ENCODE measurements at regions not wholly inside any gene's neighbourhood (a gene's known extent, or its start where the extent isn't known, plus 50 kb on each side); places are given as distances from the start of the nearest gene placed in this dataset.

DNA sequence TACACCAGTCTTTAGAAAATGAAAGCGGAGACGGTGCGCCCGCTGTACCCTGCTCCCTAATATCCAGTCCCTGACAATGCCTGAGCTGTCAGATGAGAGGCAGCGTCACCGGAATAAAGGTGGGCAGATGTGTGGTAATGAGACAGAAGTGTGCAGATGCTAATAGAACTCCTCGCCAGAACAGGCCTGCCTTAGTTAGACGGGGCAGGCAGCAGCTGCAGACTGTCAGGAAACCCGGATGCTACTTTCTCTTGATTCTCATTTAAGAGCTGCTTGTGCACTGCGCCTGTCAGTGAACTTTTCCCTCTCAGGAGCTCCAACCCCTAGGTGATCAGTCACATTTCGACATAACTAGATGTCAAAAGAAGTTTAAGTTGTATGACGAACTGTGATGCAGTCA lies 221.8 kb upstream of the IRX3 start:
- Histone ChIP-seq H3F3A (ENCODE audit: insufficient read depth) (peaks cover 6% of the 10 kb centered on the region; the same call in 1 of the 2 replicates), H3K36me3 (ENCODE audit: low read depth) (no peaks in the 10 kb centered on the region), H2AFZ (no peak overlapping the region), H3K79me2 (ENCODE audit: insufficient read depth) (no peaks in the 10 kb centered on the region), H3K27ac (no peak overlapping the region), H3K4me2 (ENCODE audit: unreplicated experiment) (no peak overlapping the region), H3K9me2 (ENCODE audit: insufficient read depth) (no peaks in the 10 kb centered on the region), H3K9me3 (ENCODE audit: low read depth) (no peaks in the 10 kb centered on the region), H4K20me1 (ENCODE audit: insufficient read depth) (no peaks in the 10 kb centered on the region), H3K4me3 (no peak overlapping the region), H3K9ac (no peak overlapping the region), H3K27me3 (replicated peaks; ENCODE audit: insufficient read depth) (no peaks in the 10 kb centered on the region), H3K4me1 (ENCODE audit: insufficient read depth) (peaks cover 13% of the 10 kb centered on the region)
- WGBS, 2 experiments (ENCODE audit: low coverage in 1 of 2, low lambda C conversion rate in 2 of 2, missing lambda C conversion rate in 2 of 2): 93 to 96% methylated on average over 12 of the region's 12 CpGs
- in situ Hi-C loops (cut with MboI): no loop called here
- DNase-seq: no peak
- TF ChIP-seq EZH2phosphoT487 (IDR thresholded peaks at IDR 0.05; ENCODE audit: insufficient read depth, low read depth) (no peak), EZH2 (IDR thresholded peaks at IDR 0.05; ENCODE audit: insufficient read depth, poor library complexity, severe bottlenecking) (no peak)

DNA sequence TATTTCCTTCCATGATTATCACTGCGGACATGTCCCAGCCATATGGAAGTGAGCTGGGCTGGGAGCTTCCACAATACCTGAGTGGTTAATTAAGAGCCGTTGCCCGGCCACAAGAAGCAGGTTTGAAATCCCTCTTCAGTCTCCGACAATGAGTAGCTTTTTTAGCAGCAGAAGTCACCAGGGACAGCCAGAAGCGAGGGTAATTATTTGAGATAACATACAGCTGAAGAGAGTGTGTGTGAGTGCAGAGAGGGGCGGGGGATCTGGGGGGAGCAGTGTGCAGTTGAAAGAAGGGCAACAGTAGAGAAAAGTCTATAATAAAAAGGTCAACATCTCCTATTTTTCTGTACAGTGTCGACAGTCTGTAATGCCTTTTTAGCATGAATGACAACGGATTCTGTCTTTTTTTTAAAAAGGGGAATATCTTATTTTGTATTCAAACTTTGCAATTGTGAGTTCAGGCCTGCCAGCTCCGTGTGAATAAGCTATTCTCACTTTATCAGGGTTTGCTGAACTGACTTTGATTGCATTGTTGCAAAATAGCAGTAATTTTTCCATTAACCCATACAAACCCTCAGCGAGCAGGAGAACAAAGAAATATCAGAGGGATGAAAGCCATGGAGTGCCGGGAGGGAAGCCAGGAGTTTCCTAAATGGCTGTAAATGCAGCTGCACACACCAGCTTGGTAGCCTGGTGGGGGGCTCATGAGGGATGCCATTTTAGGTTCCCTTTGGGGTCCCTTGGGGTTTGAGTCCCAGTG lies 220.3 kb upstream of the IRX3 start:
- WGBS, 2 experiments (ENCODE audit: low coverage in 1 of 2, low lambda C conversion rate in 2 of 2, missing lambda C conversion rate in 2 of 2): 85 to 89% methylated on average over 11 of the region's 11 CpGs
- Histone ChIP-seq H4K20me1 (ENCODE audit: insufficient read depth) (no peaks in the 10 kb centered on the region), H3K27ac (no peak overlapping the region), H3K9me3 (ENCODE audit: low read depth) (no peaks in the 10 kb centered on the region), H3K27me3 (replicated peaks; ENCODE audit: insufficient read depth) (no peaks in the 10 kb centered on the region), H3K4me3 (no peak overlapping the region), H3K9me2 (ENCODE audit: insufficient read depth) (no peaks in the 10 kb centered on the region), H3K36me3 (ENCODE audit: low read depth) (no peaks in the 10 kb centered on the region), H3K9ac (no peak overlapping the region), H3K4me2 (ENCODE audit: unreplicated experiment) (no peak overlapping the region), H3K79me2 (ENCODE audit: insufficient read depth) (no peaks in the 10 kb centered on the region), H3K4me1 (ENCODE audit: insufficient read depth) (peaks cover 23% of the 10 kb centered on the region), H3F3A (ENCODE audit: insufficient read depth) (peaks cover 8% of the 10 kb centered on the region; the same call in 1 of the 2 replicates), H2AFZ (no peak overlapping the region)
- in situ Hi-C loops (cut with MboI): no loop called here
- no peak for DNase-seq
- TF ChIP-seq EZH2 (IDR thresholded peaks at IDR 0.05; ENCODE audit: insufficient read depth, poor library complexity, severe bottlenecking) (no peak), EZH2phosphoT487 (IDR thresholded peaks at IDR 0.05; ENCODE audit: insufficient read depth, low read depth) (no peak)

DNA sequence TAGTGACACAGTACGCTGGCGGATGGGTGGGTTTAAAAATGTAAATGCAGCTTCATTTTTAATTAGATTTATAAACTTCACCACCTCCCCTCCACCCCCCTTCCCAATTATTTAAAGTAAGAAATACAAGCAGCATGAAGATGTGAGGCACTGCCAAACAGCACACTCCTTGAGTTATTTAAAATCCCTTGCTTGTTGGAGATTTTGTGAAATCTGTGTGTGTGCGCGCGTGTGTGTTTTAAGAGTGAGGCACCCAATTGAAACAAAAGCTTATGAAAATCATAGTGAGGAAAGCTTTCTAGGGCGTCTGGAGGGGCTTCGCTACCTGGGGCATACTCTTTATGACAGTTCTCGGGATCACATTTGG lies 219.6 kb upstream of the IRX3 start:
- H3K36me3 ChIP-seq (ENCODE audit: low read depth): no peaks in the 10 kb centered on the region
- H3K9ac ChIP-seq: no peak overlapping the region
- no peaks in the 10 kb centered on the region for H4K20me1 ChIP-seq (ENCODE audit: insufficient read depth)
- H3K27me3 ChIP-seq (replicated peaks; ENCODE audit: insufficient read depth): no peaks in the 10 kb centered on the region
- no peak overlapping the region for H3K4me2 ChIP-seq (ENCODE audit: unreplicated experiment)
- no peaks in the 10 kb centered on the region for H3K79me2 ChIP-seq (ENCODE audit: insufficient read depth)
- no peak overlapping the region for H3K4me3 ChIP-seq
- H2AFZ ChIP-seq: no peak overlapping the region
- TF ChIP-seq EZH2 (IDR thresholded peaks at IDR 0.05; ENCODE audit: insufficient read depth, poor library complexity, severe bottlenecking) (no peak), EZH2phosphoT487 (IDR thresholded peaks at IDR 0.05; ENCODE audit: insufficient read depth, low read depth) (no peak)
- H3K9me3 ChIP-seq (ENCODE audit: low read depth): no peaks in the 10 kb centered on the region
- DNase-seq: no peak
- H3K27ac ChIP-seq: no peak overlapping the region
- peaks cover 8% of the 10 kb centered on the region; the same call in 1 of the 2 replicates for H3F3A ChIP-seq (ENCODE audit: insufficient read depth)
- H3K4me1 ChIP-seq (ENCODE audit: insufficient read depth): peaks cover 18% of the 10 kb centered on the region
- in situ Hi-C loops (cut with MboI): no loop called here
- WGBS, 2 experiments (ENCODE audit: low coverage in 1 of 2, low lambda C conversion rate in 2 of 2, missing lambda C conversion rate in 2 of 2): 93 to 96% methylated on average over 8 of the region's 8 CpGs
- no peaks in the 10 kb centered on the region for H3K9me2 ChIP-seq (ENCODE audit: insufficient read depth)

DNA sequence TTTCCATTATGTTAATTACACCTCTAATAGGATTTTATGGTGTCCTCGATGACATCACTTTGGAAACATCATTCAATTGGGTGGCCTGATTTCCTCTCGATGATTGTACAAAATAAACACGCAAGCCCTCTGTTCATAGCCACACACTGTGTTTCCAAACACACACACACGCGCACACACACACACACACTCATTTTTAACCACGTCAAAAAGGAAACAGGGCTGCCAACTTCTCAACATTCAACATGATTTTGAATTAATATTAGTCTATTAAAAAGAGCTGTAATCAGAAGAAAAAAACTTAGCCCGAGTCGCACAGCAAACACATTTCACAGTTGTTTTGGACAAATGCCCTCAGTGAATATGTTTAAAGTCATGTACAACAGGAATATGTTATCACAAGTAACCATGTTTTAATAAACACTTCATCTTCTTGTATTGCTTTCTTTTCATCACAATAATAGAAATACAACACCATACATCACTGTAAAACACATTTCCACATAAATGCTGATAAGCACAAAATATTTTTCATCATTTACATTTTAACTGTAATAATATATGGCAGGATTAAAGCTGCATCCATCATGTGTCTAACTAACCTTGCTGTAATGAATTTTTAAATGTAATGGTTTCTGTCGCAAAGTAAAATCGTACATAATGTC lies 219.1 kb upstream of the IRX3 start:
- 89 to 90% methylated on average over 10 of the region's 10 CpGs for WGBS, 2 experiments (ENCODE audit: low coverage in 1 of 2, low lambda C conversion rate in 2 of 2, missing lambda C conversion rate in 2 of 2)
- peaks cover 13% of the 10 kb centered on the region for H3K4me1 ChIP-seq (ENCODE audit: insufficient read depth)

More for the DNA sequence above, 219.1 kb upstream of the IRX3 start:
- H3K9ac ChIP-seq: no peak overlapping the region
- no peak overlapping the region for H3K4me2 ChIP-seq (ENCODE audit: unreplicated experiment)
- no peak for TF ChIP-seq EZH2phosphoT487 (IDR thresholded peaks at IDR 0.05; ENCODE audit: insufficient read depth, low read depth)
- no peak for TF ChIP-seq EZH2 (IDR thresholded peaks at IDR 0.05; ENCODE audit: insufficient read depth, poor library complexity, severe bottlenecking)
- H3K9me2 ChIP-seq (ENCODE audit: insufficient read depth): no peaks in the 10 kb centered on the region
- no peak overlapping the region for H2AFZ ChIP-seq
- H3F3A ChIP-seq (ENCODE audit: insufficient read depth): peaks cover 5% of the 10 kb centered on the region; the same call in 1 of the 2 replicates
- H3K9me3 ChIP-seq (ENCODE audit: low read depth): no peaks in the 10 kb centered on the region
- H3K36me3 ChIP-seq (ENCODE audit: low read depth): no peaks in the 10 kb centered on the region
- H3K4me3 ChIP-seq: no peak overlapping the region
- H3K79me2 ChIP-seq (ENCODE audit: insufficient read depth): no peaks in the 10 kb centered on the region
- in situ Hi-C loops (cut with MboI): no loop called here
- H3K27me3 ChIP-seq (replicated peaks; ENCODE audit: insufficient read depth): no peaks in the 10 kb centered on the region
- H3K27ac ChIP-seq: no peak overlapping the region
- H4K20me1 ChIP-seq (ENCODE audit: insufficient read depth): no peaks in the 10 kb centered on the region
- DNase-seq: no peak

Data from GM23248 (cell line).